MM.1S (cell line): ENCODE measurements at regions not wholly inside any gene's neighbourhood (a gene's known extent, or its start where the extent isn't known, plus 50 kb on each side); places are given as distances from the start of the nearest gene placed in this dataset.

Source experiments
- CTCF ChIP-seq: fragments of 300-600 bp; sonication (generic); IDR thresholded peaks from 2 replicates; pipeline ENCODE4 v1.5.1; 2016; ENCODE audit warnings: antibody characterized with exemption, low read length, mixed read lengths
- EZH2 ChIP-seq: fragments of 300-600 bp; sonication (generic); optimal IDR thresholded peaks from 2 replicates; pipeline ENCODE3; 2017; ENCODE audit warnings: low read depth, mild to moderate bottlenecking, antibody characterized with exemption, low read length, mixed read lengths
- EZH2phosphoT487 ChIP-seq: fragments of 300-600 bp; sonication (generic); IDR thresholded peaks from 2 replicates; pipeline ENCODE4 v1.6.1; 2018; ENCODE audit warnings: antibody characterized with exemption, low read length

GRCh38 chr5:18900644-18901043 lies 1087.4 kb downstream of the CDH18 start:
- no peak for TF ChIP-seq CTCF
- no peak for TF ChIP-seq EZH2
- no peak for TF ChIP-seq EZH2phosphoT487
